GM12872 (cell line): ENCODE measurements at regions not wholly inside any gene's neighbourhood (a gene's known extent, or its start where the extent isn't known, plus 50 kb on each side); places are given as distances from the start of the nearest gene placed in this dataset.

Source experiments
- CTCF ChIP-seq: IDR thresholded peaks from 3 replicates; pipeline ENCODE4 v1.5.1; 2011; ENCODE audit warnings: low read depth, mild to moderate bottlenecking, low read length, moderate library complexity; ENCODE audit not compliant: insufficient read depth

GRCh38 chr20:48490961-48491831 lies 336.6 kb downstream of the PREX1 start:
- TF ChIP-seq CTCF, result no peak

- TF ChIP-seq CTCF, result no peak
Observed at GRCh38 chr20:48489656-48490055, 338.1 kb downstream of the PREX1 start.

GRCh38 chr20:48489046-48489463 lies 338.7 kb downstream of the PREX1 start:
- TF ChIP-seq CTCF, result no peak

GRCh38 chr20:48486065-48486464 lies 341.7 kb downstream of the PREX1 start:
- no peak for TF ChIP-seq CTCF

- TF ChIP-seq CTCF, result no peak
Observed at GRCh38 chr20:48483334-48484066, 344.3 kb downstream of the PREX1 start.

- TF ChIP-seq CTCF, result no peak
Observed at GRCh38 chr20:48482790-48483189, 345.0 kb downstream of the PREX1 start.

- no peak for TF ChIP-seq CTCF
Observed at GRCh38 chr20:48480216-48480772, 347.5 kb downstream of the PREX1 start.
